Fibroblast of the aortic adventitia (primary cell): ENCODE measurements at regions not wholly inside any gene's neighbourhood (a gene's known extent, or its start where the extent isn't known, plus 50 kb on each side); places are given as distances from the start of the nearest gene placed in this dataset.

ENCODE experiments used
- DNase-seq: peaks from one replicate; pipeline ENCODE4 v3.0.0-alpha.2; 2010; ENCODE audit warnings: low read depth
- H3K4me3 ChIP-seq: 2 replicates; pipeline ENCODE4 v1.5.1; 2011; ENCODE audit warnings: low read depth, mild to moderate bottlenecking, control low read depth, low read length, moderate library complexity
- TF ChIP-seq, protein P1 (sequence below): IDR thresholded peaks from 2 replicates; pipeline ENCODE4 v1.5.1; 2011; ENCODE audit warnings: mild to moderate bottlenecking, low read length, control low read depth, inconsistent platforms; ENCODE audit not compliant: insufficient read depth

DNA sequence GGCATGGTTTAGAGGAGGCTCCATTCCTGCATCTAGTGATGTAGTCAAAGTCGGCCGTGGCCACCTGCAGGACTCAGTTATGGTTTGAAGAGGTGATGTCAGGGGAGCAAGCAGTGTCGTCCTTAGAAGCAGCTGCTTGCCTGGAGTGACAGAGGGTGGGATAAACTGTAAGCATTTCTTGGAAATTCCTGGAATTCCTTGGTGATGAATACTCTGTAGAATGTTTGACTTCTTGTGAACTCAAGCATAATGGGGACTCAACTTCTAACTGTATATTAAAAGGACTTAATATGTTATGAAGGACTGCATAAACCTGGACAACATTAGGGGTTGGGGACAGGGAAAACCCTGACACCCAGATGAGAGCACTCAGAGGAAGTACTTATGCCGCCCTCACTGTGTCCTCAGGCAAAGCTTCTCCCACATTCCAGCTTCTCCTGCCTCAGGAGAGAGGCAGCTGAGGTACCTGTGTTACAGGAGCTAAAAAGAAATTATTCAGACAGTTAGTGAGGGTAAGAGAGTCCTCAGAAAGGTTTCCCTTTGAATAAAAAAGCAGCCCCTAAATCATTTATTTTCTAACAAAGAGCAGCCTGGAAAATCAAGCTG lies 459.9 kb upstream of the CELF4 start:
- DNase-seq: no peak

DNA sequence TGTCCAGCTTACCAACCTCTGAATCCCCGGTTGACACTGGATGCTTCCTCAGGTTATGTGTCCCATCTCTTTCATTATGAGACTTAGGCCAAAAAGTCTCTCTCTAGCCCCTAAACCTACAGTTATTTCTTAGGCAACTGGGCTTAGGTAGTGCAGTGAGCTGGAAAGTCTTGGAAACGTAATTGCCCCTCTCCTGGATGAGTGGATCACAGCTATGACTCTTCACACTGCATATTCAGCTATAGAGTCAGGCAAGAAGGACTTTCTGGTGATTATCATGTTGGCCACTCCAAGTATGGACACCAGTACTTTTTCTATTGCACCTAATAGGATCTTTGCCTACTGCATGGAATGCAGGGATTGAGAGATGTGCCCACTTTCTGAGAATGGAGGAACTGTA lies 458.3 kb upstream of the CELF4 start:
- TF ChIP-seq, protein P1, sequence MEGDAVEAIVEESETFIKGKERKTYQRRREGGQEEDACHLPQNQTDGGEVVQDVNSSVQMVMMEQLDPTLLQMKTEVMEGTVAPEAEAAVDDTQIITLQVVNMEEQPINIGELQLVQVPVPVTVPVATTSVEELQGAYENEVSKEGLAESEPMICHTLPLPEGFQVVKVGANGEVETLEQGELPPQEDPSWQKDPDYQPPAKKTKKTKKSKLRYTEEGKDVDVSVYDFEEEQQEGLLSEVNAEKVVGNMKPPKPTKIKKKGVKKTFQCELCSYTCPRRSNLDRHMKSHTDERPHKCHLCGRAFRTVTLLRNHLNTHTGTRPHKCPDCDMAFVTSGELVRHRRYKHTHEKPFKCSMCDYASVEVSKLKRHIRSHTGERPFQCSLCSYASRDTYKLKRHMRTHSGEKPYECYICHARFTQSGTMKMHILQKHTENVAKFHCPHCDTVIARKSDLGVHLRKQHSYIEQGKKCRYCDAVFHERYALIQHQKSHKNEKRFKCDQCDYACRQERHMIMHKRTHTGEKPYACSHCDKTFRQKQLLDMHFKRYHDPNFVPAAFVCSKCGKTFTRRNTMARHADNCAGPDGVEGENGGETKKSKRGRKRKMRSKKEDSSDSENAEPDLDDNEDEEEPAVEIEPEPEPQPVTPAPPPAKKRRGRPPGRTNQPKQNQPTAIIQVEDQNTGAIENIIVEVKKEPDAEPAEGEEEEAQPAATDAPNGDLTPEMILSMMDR: no peak
- no peak for DNase-seq

More for the DNA sequence above, 459.9 kb upstream of the CELF4 start:
- H3K4me3 ChIP-seq: no peak overlapping the region
- TF ChIP-seq, protein P1: no peak

DNA sequence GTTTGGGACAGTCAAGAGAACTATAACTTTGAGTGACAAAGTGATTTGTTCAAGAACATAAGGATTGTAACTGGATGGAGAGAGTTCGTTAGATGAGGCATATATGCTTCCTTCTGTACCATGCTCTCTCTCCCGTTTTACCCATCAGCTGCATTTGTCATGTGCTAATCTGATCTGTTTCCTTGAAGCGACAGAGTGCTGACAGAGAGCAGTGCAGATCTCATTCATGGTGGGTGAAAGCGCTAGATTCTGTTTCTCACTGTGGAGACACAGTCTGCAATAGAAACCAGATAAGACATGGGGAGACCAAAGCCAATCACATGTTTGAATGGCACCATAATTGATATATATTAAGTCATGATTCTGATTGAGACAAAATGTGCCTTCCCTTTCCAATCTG lies 456.6 kb upstream of the CELF4 start:
- no peak for DNase-seq
- TF ChIP-seq, protein P1: no peak
- no peak overlapping the region for H3K4me3 ChIP-seq

More for the DNA sequence above, 458.3 kb upstream of the CELF4 start:
- no peak overlapping the region for H3K4me3 ChIP-seq

DNA sequence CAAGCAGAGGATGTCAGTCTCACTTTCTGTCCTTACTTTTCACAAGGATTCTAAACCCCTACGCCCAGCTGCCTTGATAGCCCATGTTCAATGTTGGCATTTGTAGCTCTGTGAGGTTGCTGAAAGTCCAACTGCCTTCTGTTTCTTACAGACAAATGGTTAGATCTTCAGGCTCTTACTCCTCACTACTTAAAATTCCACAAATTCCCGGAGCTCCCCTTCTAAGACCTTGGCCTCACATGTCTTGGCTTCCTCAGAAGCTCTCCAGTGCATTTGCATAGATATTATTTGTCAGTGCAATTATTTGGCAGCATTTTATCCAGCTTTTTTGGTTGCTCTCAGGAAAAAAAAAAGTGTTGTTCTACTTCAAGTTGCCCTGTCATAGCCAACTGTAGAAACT lies 453.7 kb upstream of the CELF4 start:
- TF ChIP-seq, protein P1: no peak
- DNase-seq: no peak
- no peak overlapping the region for H3K4me3 ChIP-seq

DNA sequence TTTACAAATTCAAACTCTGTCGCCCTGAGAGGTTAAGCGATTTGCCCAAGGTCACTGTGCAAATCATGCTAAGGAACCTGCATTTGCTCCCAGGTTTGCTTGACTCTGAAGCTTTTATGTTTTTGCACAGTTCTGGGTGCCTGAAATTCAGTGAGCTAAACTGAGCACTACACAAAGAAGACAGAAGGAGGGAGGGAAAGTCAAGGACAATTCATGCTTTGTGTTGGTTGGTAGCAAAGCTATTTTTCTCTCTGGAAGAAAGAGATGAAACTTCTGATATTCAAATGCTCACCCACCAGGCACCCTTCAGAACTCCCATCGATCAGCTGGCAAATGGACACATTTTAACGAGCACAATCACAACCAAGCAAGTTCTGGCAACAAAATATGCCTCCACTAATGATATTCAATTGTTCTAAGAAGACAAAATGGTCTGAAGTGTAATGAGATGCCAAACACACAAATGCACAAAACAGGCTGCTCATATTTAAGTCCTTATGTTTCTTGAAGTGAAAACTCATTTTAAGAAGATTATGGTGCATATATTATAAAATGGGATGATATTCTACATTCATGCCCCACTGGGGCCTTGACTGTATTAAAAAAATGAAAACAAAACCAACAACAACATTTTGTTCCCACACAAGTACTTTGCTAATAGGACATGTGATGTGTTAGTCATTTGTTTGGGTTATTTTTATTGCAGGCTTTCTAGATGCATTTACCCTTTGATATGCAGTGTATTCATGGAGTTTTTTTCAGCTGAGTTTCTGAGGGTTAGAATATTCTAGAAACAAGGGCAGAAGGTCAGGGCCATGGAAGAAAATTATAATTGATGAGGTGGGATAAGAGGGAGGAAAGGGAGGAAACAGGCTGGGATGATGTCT lies 445.6 kb upstream of the CELF4 start:
- no peak overlapping the region for H3K4me3 ChIP-seq
- no peak for DNase-seq
- TF ChIP-seq, protein P1: no peak

DNA sequence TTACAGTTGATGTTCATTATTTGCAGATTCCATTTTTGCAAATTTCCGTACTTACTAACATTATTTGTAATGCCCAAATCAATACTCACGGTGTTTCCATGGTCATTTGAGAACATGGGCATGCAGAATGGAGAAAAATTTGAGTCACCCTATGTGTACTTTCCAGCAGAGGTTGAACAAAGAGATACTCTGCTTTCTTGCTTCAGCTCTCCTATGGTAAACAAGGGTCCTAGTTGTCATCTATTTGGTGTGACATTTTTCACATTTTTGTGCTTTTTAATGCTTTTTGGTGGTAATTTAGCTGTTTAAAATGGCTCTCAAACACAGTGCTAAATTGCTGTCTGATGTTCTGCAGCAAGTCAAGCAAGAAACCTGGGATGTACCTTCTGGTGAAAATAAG lies 444.4 kb upstream of the CELF4 start:
- H3K4me3 ChIP-seq: no peak overlapping the region
- TF ChIP-seq, protein P1: no peak
- DNase-seq: no peak

DNA sequence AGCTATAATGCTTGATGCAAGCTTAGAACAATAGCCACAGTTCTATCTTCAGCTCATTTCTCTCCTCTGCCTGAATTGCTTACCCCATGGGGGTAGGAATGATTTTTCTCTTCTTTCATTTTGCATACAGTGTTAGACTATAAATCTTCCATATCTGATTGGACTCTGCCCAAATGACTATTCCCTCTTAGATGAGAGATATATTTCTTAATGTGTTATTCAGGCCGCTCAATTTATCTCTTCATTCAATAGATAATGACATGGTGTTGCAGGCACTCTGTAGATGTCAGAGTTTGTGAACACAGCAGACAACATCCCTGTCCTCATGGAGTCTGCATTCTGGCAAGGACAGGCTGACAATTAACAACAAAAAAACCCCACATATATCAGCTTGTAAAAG lies 443.7 kb upstream of the CELF4 start:
- H3K4me3 ChIP-seq: no peak overlapping the region
- DNase-seq: no peak
- TF ChIP-seq, protein P1: no peak
